ENCODE measurements at regions not wholly inside any gene's neighbourhood (a gene's known extent, or its start where the extent isn't known, plus 50 kb on each side); places are given as distances from the start of the nearest gene placed in this dataset.

DNA sequence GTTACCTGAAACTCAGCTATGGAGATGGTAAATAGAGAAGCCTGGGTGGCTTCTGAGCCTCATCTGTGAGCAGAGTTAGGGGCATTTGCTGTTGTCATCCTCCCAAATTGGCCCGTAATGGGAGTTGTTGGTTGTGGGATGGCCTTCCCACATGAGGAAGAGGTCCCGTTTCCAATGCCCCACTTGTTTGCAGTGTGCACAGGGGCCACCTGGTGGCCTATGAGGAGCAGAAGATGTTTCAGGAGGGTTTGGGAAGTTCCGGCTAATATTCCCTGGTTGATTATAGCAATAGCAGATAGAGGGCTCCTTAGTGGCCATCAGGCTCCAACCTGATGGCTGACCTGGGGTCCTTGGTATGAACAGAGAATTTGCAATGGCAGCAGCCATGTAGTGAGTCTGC, 1546.5 kb downstream of the OTOL1 start:
- TF ChIP-seq POLR2AphosphoS5 (IDR thresholded peaks at IDR 0.05; ENCODE audit: insufficient read depth in 1 of 2, low read depth in 1 of 2) (no peak), POLR2A (IDR thresholded peaks at IDR 0.05) (no peak)
- TF ChIP-seq, protein P1, sequence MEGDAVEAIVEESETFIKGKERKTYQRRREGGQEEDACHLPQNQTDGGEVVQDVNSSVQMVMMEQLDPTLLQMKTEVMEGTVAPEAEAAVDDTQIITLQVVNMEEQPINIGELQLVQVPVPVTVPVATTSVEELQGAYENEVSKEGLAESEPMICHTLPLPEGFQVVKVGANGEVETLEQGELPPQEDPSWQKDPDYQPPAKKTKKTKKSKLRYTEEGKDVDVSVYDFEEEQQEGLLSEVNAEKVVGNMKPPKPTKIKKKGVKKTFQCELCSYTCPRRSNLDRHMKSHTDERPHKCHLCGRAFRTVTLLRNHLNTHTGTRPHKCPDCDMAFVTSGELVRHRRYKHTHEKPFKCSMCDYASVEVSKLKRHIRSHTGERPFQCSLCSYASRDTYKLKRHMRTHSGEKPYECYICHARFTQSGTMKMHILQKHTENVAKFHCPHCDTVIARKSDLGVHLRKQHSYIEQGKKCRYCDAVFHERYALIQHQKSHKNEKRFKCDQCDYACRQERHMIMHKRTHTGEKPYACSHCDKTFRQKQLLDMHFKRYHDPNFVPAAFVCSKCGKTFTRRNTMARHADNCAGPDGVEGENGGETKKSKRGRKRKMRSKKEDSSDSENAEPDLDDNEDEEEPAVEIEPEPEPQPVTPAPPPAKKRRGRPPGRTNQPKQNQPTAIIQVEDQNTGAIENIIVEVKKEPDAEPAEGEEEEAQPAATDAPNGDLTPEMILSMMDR (IDR thresholded peaks at IDR 0.05), result no peak
